Adrenal gland (tissue), 5 donors: ENCODE measurements at regions not wholly inside any gene's neighbourhood (a gene's known extent, or its start where the extent isn't known, plus 50 kb on each side); places are given as distances from the start of the nearest gene placed in this dataset.

Source experiments
- POLR2A ChIP-seq, 2 donors: fragments of 450-650 bp; IDR thresholded peaks; one replicate each; pipeline ENCODE4 v1.6.1; 2017; ENCODE audit warnings: antibody characterized with exemption in 2 of 2, mild to moderate bottlenecking in 2 of 2, moderate library complexity in 1 of 2
- TF ChIP-seq, protein P1 (sequence below), 6 experiments: fragments of 450-650 bp in 4 of 6; fragments of 200-600 bp in 2 of 6; sonication (generic) in 1 of 6; IDR thresholded peaks; 1 replicate in 5 of 6; 2 replicates in 1 of 6; pipeline versions ENCODE4 v1.5.1 to v1.8.0; 2016 to 2021; ENCODE audit warnings: antibody characterized with exemption in 6 of 6, mild to moderate bottlenecking in 2 of 6, moderate library complexity in 1 of 6
- donor health status: DM: no; HTN: no; CAD: no.

DNA sequence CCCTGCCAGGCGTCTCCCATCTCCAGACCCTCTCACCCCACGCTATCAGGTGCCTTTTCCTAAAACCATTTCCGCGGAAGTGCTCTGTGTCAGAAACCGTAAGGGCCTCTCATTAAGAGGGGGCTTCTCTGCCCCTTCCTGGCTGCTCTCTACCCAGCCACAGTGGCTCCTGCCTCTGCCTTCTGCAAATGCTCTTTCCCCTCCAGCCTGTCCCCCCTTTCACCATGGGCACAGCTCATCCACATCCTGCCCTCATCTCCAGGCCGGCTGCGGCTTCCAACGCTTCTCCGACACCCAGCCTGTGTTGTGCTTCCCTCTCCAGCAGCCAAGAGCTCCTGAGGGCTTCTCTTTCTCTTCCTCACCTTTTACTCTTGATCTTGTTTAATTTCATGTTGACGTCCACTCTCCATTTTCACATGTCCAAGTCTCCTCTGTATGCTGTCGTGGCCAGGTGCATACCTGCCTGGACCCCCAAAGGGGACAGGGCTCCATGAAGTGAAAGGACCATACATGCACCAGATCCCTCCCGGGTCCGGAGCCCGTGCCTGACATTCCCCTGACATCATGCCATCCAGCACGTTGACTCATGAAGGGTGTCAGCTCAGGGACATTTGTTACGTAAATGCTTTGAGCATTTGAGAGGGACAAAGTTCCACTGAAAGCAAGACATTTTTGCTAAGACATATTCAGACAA lies 306.5 kb downstream of the AJAP1 start:
- TF ChIP-seq, protein P1, sequence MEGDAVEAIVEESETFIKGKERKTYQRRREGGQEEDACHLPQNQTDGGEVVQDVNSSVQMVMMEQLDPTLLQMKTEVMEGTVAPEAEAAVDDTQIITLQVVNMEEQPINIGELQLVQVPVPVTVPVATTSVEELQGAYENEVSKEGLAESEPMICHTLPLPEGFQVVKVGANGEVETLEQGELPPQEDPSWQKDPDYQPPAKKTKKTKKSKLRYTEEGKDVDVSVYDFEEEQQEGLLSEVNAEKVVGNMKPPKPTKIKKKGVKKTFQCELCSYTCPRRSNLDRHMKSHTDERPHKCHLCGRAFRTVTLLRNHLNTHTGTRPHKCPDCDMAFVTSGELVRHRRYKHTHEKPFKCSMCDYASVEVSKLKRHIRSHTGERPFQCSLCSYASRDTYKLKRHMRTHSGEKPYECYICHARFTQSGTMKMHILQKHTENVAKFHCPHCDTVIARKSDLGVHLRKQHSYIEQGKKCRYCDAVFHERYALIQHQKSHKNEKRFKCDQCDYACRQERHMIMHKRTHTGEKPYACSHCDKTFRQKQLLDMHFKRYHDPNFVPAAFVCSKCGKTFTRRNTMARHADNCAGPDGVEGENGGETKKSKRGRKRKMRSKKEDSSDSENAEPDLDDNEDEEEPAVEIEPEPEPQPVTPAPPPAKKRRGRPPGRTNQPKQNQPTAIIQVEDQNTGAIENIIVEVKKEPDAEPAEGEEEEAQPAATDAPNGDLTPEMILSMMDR (IDR thresholded peaks at IDR 0.05) = no peak
- TF ChIP-seq POLR2A (IDR thresholded peaks at IDR 0.05) = no peak
